Trophoblast cell (in vitro differentiated cells and primary cell): ENCODE measurements at regions not wholly inside any gene's neighbourhood (a gene's known extent, or its start where the extent isn't known, plus 50 kb on each side); places are given as distances from the start of the nearest gene placed in this dataset.
A peak's percentile ranks its signal among the peaks of the same experiment; 100 is the strongest.

ENCODE experiments used
- DNase-seq, 2 donors: peaks; one replicate each; pipeline ENCODE4 v3.0.0-alpha.2; 2016
- H2AFZ ChIP-seq: 2 replicates; pipeline ENCODE4 v1.6.1; 2013; ENCODE audit warnings: low read length, moderate library complexity, mild to moderate bottlenecking; ENCODE audit not compliant: insufficient read depth, poor library complexity
- H2AK5ac ChIP-seq: 2 replicates; pipeline ENCODE4 v1.6.1; 2013; ENCODE audit warnings: mild to moderate bottlenecking, low read length
- H2BK120ac ChIP-seq: 2 replicates; pipeline ENCODE4 v1.6.1; 2013; ENCODE audit warnings: low read length, mild to moderate bottlenecking, moderate library complexity; ENCODE audit not compliant: insufficient read depth, poor library complexity
- H2BK12ac ChIP-seq: 2 replicates; pipeline ENCODE4 v1.6.1; 2013; ENCODE audit warnings: mild to moderate bottlenecking, low read length, moderate library complexity
- H2BK5ac ChIP-seq: 2 replicates; pipeline ENCODE4 v1.6.1; 2013; ENCODE audit warnings: low read length, low read depth, moderate library complexity, mild to moderate bottlenecking; ENCODE audit not compliant: poor library complexity
- H3K14ac ChIP-seq: 2 replicates; pipeline ENCODE4 v1.6.1; 2013; ENCODE audit warnings: mild to moderate bottlenecking, low read length
- H3K18ac ChIP-seq: 2 replicates; pipeline ENCODE4 v1.6.1; 2013; ENCODE audit warnings: mild to moderate bottlenecking, low read length
- H3K23ac ChIP-seq: 2 replicates; pipeline ENCODE4 v1.6.1; 2013; ENCODE audit warnings: low read length
- H3K27ac ChIP-seq: 2 replicates; pipeline ENCODE4 v1.5.1; 2013; ENCODE audit warnings: low read depth, mild to moderate bottlenecking, inconsistent platforms, low read length, moderate library complexity
- H3K27me3 ChIP-seq: 2 replicates; pipeline ENCODE4 v1.6.1; 2013; ENCODE audit warnings: inconsistent platforms, mild to moderate bottlenecking, low read length, moderate library complexity; ENCODE audit not compliant: insufficient read depth
- H3K36me3 ChIP-seq, 2 experiments: 1 replicate in 1 of 2; 2 replicates in 1 of 2; pipeline ENCODE4 v1.6.1; 2013; ENCODE audit warnings: low read length in 2 of 2, mild to moderate bottlenecking in 2 of 2, moderate library complexity in 1 of 2; ENCODE audit not compliant: insufficient read depth in 2 of 2, control insufficient read depth in 1 of 2
- H3K4ac ChIP-seq: 2 replicates; pipeline ENCODE4 v1.6.1; 2013; ENCODE audit warnings: low read depth, mild to moderate bottlenecking, low read length, moderate library complexity
- H3K4me1 ChIP-seq, 2 experiments: 1 replicate in 1 of 2; 2 replicates in 1 of 2; pipeline ENCODE4 v1.6.1; 2013; ENCODE audit warnings: low read length in 2 of 2, mild to moderate bottlenecking in 2 of 2, moderate library complexity in 1 of 2; ENCODE audit not compliant: insufficient read depth in 2 of 2, control insufficient read depth in 1 of 2
- H3K4me2 ChIP-seq: 2 replicates; pipeline ENCODE4 v1.6.1; 2013; ENCODE audit warnings: inconsistent platforms, mild to moderate bottlenecking, low read length, moderate library complexity
- H3K4me3 ChIP-seq: 2 replicates; pipeline ENCODE4 v1.5.1; 2013; ENCODE audit warnings: mild to moderate bottlenecking, low read depth, low read length, inconsistent platforms
- H3K79me1 ChIP-seq: one replicate; pipeline ENCODE4 v1.6.1; 2013; ENCODE audit warnings: low read length
- H3K79me2 ChIP-seq: 2 replicates; pipeline ENCODE4 v1.6.1; 2013; ENCODE audit warnings: low read length, mild to moderate bottlenecking; ENCODE audit not compliant: control insufficient read depth, insufficient read depth, poor library complexity
- H3K9ac ChIP-seq: 2 replicates; pipeline ENCODE4 v1.6.1; 2013; ENCODE audit warnings: mild to moderate bottlenecking, low read length
- H3K9me3 ChIP-seq: 2 replicates; pipeline ENCODE4 v1.6.1; 2013; ENCODE audit warnings: low read depth, mild to moderate bottlenecking, control low read depth, inconsistent platforms, low read length; ENCODE audit not compliant: insufficient read depth
- H4K12ac ChIP-seq: 2 replicates; pipeline ENCODE4 v1.6.1; 2013; ENCODE audit warnings: low read depth, mild to moderate bottlenecking, low read length, moderate library complexity
- H4K8ac ChIP-seq: 2 replicates; pipeline ENCODE4 v1.6.1; 2013; ENCODE audit warnings: low read depth, mild to moderate bottlenecking, low read length, moderate library complexity
- H4K91ac ChIP-seq: one replicate; pipeline ENCODE4 v1.6.1; 2013; ENCODE audit warnings: low read depth, mild to moderate bottlenecking, low read length, moderate library complexity
- WGBS: extraction: QIAGEN DNeasy Blood & Tissue Kit; methylation state at CpG from one replicate; pipeline ENCODE4 v1.1.7; 2013; ENCODE audit warnings: missing lambda C conversion rate; ENCODE audit not compliant: insufficient read length, insufficient coverage; ENCODE audit errors: extremely low coverage; 5-methylcytosine and 5-hydroxymethylcytosine counted together

- Histone ChIP-seq H2BK12ac (peak overlapping the region; percentile 35), H2BK120ac (no peak overlapping the region), H3K23ac (no peak overlapping the region), H4K8ac (no peak overlapping the region), H3K4me2 (peak overlapping the region; percentile 63), H3K27me3 (peaks cover 34% of the 10 kb centered on the region), H3K79me2 (peaks cover 3% of the 10 kb centered on the region), H3K36me3 (no peaks in the 10 kb centered on the region), H3K79me1 (peaks cover 7% of the 10 kb centered on the region), H3K4me1 (peaks cover 43 to 44% of the 10 kb centered on the region in 2 experiments), H2AFZ (no peak overlapping the region), H3K27ac (no peak overlapping the region), H3K4me3 (no peak overlapping the region), H3K9ac (no peak overlapping the region), H3K4ac (no peak overlapping the region), H3K9me3 (no peaks in the 10 kb centered on the region), H4K91ac (no peak overlapping the region), H2AK5ac (no peak overlapping the region), H3K18ac (no peak overlapping the region), H4K12ac (no peak overlapping the region), H3K14ac (no peak overlapping the region), H2BK5ac (no peak overlapping the region)
- no CpG with 5 or more reads among the region's 70 CpGs for WGBS
- DNase-seq: no peak
These were observed 55.8 kb upstream of the BCOR start for GRCh38 chrX:40153345-40154249.

- Histone ChIP-seq H4K91ac (no peak overlapping the region), H3K79me2 (no peaks in the 10 kb centered on the region), H3K4ac (no peak overlapping the region), H4K8ac (no peak overlapping the region), H3K79me1 (peaks cover under 1% of the 10 kb centered on the region), H2BK12ac (peak overlapping the region; percentile 81), H3K36me3 (no peaks in the 10 kb centered on the region), H3K23ac (no peak overlapping the region), H3K18ac (no peak overlapping the region), H2BK120ac (no peak overlapping the region), H2BK5ac (no peak overlapping the region), H2AFZ (no peak overlapping the region), H3K4me2 (peak overlapping the region; percentile 63), H3K27me3 (peaks cover 35% of the 10 kb centered on the region), H3K9ac (no peak overlapping the region), H3K9me3 (no peaks in the 10 kb centered on the region), H3K14ac (no peak overlapping the region), H2AK5ac (no peak overlapping the region), H3K27ac (no peak overlapping the region), H3K4me1 (peaks cover 41 to 42% of the 10 kb centered on the region in 2 experiments), H4K12ac (no peak overlapping the region), H3K4me3 (no peak overlapping the region)
- no peak for DNase-seq
- WGBS: no CpG with 5 or more reads among the region's 47 CpGs
These were observed 55.1 kb upstream of the BCOR start for GRCh38 chrX:40152741-40153344.

GRCh38 chrX:40152173-40152711 is 54.5 kb upstream of the BCOR start:
- H3K14ac ChIP-seq: no peak overlapping the region
- no peak for DNase-seq
- H4K91ac ChIP-seq: no peak overlapping the region
- no peaks in the 10 kb centered on the region for H3K79me2 ChIP-seq
- no peak overlapping the region for H4K12ac ChIP-seq
- peaks cover 41% of the 10 kb centered on the region for H3K27me3 ChIP-seq
- no peak overlapping the region for H3K4me3 ChIP-seq
- no peak overlapping the region for H2AFZ ChIP-seq
- no peak overlapping the region for H3K4ac ChIP-seq
- H2AK5ac ChIP-seq: no peak overlapping the region
- no peak overlapping the region for H2BK12ac ChIP-seq
- H3K18ac ChIP-seq: no peak overlapping the region
- WGBS: no CpG with 5 or more reads among the region's 42 CpGs
- no peak overlapping the region for H3K9ac ChIP-seq
- no peak overlapping the region for H2BK5ac ChIP-seq
- H3K9me3 ChIP-seq: no peaks in the 10 kb centered on the region
- H3K27ac ChIP-seq: no peak overlapping the region
- peak overlapping the region; percentile 63 for H3K4me2 ChIP-seq
- H3K79me1 ChIP-seq: no peaks in the 10 kb centered on the region
- H3K36me3 ChIP-seq: no peaks in the 10 kb centered on the region
- H2BK120ac ChIP-seq: no peak overlapping the region
- no peak overlapping the region for H4K8ac ChIP-seq
- H3K23ac ChIP-seq: no peak overlapping the region
- peaks cover 39 to 42% of the 10 kb centered on the region in 2 experiments for H3K4me1 ChIP-seq

GRCh38 chrX:40151211-40152172 is 53.7 kb upstream of the BCOR start:
- Histone ChIP-seq H2BK120ac (no peak overlapping the region), H3K4me1 (peaks cover 42 to 43% of the 10 kb centered on the region in 2 experiments), H3K27me3 (peaks cover 48% of the 10 kb centered on the region), H3K4me3 (no peak overlapping the region), H3K79me2 (no peaks in the 10 kb centered on the region), H3K4ac (no peak overlapping the region), H4K91ac (no peak overlapping the region), H3K79me1 (no peaks in the 10 kb centered on the region), H3K14ac (no peak overlapping the region), H3K4me2 (peak overlapping the region; percentile 50), H2BK12ac (no peak overlapping the region), H4K12ac (no peak overlapping the region), H4K8ac (no peak overlapping the region), H2AFZ (no peak overlapping the region), H2AK5ac (no peak overlapping the region), H2BK5ac (no peak overlapping the region), H3K9me3 (no peaks in the 10 kb centered on the region), H3K9ac (no peak overlapping the region), H3K36me3 (no peaks in the 10 kb centered on the region), H3K23ac (no peak overlapping the region), H3K27ac (no peak overlapping the region), H3K18ac (no peak overlapping the region)
- WGBS: no CpG with 5 or more reads among the region's 60 CpGs
- no peak for DNase-seq
